ENCODE measurements at regions not wholly inside any gene's neighbourhood (a gene's known extent, or its start where the extent isn't known, plus 50 kb on each side); places are given as distances from the start of the nearest gene placed in this dataset.

DNA sequence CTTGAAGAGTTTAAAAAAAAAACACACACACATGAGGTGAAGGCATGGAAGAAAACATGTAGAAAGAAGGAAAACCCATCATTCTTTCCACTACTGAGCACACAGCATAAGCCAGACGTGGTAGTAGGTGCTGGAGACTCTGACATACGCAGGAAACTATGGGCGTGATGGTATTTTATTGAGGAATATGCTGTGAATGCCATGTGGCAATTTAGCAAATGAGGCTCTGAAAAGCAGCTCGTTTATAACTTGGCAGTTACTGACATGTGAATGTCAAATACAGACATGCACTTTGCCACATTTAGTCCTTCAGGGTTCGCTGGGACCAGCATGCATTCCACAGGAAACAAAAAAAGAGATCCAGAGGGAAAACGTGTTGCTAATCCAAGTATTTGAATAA, 74.3 kb upstream of the IFNAR2 start:
- no peak for DNase-seq (ENCODE audit: low read depth)

DNA sequence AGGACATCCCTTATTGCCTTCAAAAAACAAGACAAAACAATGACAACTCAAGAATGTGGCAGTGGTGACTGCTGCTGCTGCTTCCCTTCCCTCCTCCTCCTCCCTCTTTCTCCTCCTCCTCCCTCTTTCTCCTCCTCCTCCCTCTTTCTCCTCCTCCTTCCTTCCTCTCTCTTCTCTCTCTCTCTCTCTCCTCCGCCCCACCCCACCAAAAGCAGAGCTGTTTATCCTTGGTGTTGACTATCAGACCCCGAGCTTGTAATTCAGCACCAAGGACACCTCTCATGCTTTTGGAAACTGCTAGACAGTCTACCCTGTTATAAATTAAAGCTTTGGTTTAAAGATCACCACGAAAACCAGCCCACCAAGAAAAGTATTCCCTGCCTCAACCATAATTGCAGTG, 72.4 kb upstream of the IFNAR2 start:
- DNase-seq (ENCODE audit: low read depth): no peak

DNA sequence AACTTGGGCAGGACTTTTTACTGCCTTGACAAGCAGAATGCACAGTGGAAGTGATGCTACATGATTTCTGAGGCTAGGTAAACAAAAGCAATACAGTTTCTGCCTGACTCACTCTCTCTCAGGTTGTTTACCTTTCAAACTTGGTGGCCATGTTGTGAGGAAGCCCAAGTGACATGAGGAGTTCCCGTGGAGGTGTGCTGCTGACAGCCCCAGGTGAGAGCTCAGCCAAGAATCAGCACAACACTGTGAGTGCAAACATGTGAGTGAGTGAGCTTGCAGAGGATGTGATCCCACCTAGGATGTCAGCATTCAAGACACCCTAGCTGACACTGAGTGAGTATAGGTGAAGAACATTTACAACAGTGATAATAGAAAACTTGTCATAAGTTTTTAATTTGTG, 71.1 kb upstream of the IFNAR2 start:
- DNase-seq (ENCODE audit: low read depth): no peak

DNA sequence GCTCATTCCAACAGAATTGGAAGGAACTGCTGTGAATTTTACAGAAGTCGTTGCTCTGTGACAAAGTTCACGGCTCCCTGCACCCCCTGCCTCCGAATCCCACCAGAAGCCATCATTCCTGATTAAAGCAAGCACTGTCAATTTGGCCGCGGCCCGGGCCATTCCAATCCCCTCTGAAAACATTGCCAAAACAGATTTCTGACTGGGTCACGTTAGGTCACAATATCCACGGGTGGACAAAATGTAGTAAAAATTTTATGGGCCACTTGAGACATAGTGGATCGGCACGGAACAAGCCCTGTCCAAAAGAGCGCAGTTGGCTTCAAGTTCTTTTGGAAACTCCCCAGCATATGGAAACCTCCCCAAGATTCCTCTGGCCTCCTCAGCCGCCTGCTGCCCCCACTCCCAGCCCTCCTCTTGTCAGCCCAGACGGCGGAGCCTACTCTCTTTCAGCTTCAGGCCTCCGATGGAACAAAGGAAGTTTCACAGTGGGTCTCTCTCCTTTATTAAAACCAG, 67.2 kb upstream of the IFNAR2 start:
- DNase-seq (ENCODE audit: low read depth): no peak

DNA sequence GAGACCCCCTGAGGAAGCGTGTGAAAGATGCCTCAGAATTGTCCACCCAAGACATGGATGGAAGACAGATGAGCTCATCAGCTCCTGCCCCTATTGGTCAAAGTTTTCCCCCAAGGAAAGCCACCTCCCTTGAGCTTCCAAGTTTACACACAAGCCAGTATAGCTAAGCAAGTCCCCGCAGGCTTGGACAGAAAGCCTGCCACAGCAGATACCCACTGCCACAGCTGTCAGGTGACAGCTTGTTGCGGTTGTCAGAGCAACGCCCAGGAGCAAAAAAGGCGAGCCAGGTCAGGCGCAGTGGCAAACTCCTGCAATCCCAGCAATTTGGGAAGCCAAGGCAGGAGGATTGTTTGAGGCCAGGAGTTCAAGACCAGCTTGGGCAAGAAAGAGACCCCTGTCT, 60.9 kb upstream of the IFNAR2 start:
- no peak for DNase-seq (ENCODE audit: low read depth)

DNA sequence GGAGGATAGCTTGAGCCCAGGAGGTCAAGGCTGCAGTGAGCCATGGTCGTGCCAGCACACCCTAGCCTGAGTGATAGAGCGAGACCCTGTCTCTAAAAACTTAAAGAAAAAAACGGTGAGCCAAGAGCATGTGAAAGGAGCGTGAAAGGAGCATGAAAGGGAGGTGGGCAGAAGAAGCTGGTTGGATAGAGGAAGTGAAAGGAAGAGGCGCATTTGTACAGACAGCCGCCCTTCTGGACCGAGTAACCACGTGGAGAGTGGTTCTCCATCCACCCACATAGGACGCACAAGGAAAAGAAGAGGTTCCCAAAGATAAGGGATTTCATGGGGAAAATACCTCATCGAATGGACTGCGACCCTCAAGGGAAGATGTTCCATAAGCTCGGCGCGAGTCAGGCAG, 60.4 kb upstream of the IFNAR2 start:
- no peak for DNase-seq (ENCODE audit: low read depth)

DNA sequence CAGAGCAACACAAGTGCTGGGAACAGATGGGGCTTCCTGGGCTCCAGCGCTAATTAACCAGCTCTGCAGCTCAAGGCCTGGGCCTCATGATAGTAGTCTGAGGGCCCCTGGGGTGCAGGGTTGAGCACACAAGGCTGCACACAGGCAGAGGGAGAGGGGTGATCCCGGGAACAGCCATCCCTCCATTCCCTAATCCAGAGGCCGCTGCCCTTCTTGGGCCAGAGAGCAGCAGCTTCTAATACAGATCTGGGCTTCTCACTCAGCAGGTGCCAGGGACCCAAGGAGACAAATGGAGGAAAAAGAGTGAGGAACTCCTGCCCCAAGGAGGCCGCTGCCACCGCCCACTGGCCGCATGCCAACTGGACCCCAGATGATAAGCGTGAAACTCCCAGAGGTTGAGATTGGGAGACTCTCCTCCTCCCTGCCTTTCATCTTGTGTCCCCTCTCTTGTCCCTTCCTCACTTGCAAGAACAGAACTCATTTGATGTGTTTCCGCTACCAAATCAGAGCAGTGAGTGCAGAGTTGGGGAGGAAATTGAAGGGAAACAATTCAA, 58.0 kb upstream of the IFNAR2 start:
- no peak for DNase-seq (ENCODE audit: low read depth)

DNA sequence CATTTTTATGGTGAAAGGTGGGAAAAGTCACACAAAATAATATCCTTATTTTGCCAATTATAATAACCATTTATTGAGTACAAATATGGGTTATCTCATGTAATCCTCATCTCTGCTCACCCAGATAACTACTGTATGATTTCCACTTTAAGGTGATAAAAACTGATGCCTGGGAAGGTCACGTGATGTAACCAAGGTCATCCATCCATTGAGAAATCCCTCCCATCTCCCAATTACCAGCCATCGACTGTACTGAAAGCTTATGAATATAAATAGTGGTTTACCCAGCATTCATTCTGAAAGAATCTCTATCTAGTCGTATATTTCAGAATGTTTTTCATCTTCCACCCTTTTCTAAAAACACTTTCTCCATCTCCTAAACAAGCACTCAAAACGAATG, 55.0 kb upstream of the IFNAR2 start:
- no peak for DNase-seq (ENCODE audit: low read depth)

All from activated T-cell treated with anti-CD3 and anti-CD28 coated beads for 1 hour (primary cell).